ENCODE measurements at regions not wholly inside any gene's neighbourhood (a gene's known extent, or its start where the extent isn't known, plus 50 kb on each side); places are given as distances from the start of the nearest gene placed in this dataset.

GRCh38 chr5:152824316-152824715 lies 419.2 kb upstream of the NMUR2 start:
- no peak for TF ChIP-seq CTCF (IDR thresholded peaks at IDR 0.05; ENCODE audit: insufficient read depth, low read length, poor library complexity, severe bottlenecking)
- TF ChIP-seq EZH2phosphoT487 (conservative IDR thresholded peaks at IDR 0.05; ENCODE audit: low read length), result no peak

Data from SU-DHL-6 (cell line).